ENCODE measurements at regions not wholly inside any gene's neighbourhood (a gene's known extent, or its start where the extent isn't known, plus 50 kb on each side); places are given as distances from the start of the nearest gene placed in this dataset.

DNA sequence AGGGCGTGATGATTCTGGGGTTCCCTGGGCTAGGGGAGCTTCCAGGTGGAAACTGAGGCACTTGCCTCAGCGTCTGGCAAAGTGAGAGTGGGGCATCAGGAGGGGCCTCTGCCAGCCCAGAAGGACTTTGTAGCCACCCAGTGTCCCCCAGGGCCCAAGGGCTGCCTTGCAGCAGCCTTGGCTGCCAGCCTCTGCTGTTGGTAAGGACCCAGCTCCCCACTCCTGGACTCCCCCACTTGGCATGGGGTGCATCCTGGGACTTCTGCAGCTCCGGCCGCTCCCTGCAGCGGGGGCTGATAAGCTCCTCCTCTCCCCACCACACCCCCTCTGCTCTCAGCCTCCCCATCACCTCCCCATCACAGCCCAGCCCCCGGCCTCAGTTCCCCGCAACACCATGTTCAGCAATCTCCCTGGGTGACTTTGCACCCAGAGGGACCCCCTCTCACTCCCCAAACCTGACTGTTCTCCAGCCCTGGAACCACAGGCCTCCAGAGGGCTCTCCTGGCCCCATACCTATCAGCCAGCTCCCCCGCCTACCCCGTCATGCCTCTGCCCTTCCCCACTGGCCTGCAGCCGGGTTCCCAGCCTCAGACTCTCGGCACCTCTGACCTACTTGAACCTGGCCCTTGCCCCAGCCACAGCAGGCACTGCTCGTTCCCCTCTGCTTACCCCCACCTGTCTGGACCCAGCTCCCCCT is 113.0 kb downstream of the CRYAA start:
- TF ChIP-seq GATA3 (IDR thresholded peaks at IDR 0.05; ENCODE audit: low read depth, low read length) (no peak), GATA2 (IDR thresholded peaks at IDR 0.05; ENCODE audit: low read depth, low read length) (no peak)

DNA sequence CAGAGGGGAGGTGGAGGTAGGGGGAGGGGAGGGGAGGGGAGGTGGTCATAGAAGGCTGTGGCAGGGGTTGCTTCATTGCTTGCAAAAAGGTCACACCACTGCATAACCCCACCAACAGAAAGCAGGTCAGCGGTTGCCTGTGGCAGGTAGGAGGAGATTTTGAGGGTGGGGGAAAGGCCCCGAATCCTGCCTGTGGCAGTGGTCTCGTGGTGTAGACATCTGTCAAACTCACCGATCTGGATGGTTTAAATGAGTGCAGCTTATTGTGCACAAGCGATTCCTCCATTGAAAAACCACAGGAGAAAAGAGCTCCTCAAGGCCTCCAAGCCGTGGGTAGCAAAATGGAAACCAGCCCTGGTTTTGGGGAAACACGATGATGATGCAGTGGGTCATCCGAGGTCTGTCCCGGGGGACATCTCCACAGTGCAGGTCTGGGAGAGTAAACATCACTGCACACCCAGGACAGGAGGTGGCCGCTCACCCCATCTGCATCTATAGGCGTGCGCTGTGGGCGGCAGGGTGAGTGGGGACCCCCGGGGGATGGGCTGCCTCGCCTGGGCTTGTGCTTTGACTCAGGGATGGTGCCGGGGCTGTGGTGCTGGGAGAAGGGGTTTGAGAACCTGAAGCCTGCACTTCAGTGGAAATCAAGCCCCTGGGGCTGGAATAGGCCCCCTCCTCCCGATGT is 112.3 kb downstream of the CRYAA start:
- no peak for TF ChIP-seq GATA3 (IDR thresholded peaks at IDR 0.05; ENCODE audit: low read depth, low read length)
- TF ChIP-seq GATA2 (IDR thresholded peaks at IDR 0.05; ENCODE audit: low read depth, low read length): no peak

DNA sequence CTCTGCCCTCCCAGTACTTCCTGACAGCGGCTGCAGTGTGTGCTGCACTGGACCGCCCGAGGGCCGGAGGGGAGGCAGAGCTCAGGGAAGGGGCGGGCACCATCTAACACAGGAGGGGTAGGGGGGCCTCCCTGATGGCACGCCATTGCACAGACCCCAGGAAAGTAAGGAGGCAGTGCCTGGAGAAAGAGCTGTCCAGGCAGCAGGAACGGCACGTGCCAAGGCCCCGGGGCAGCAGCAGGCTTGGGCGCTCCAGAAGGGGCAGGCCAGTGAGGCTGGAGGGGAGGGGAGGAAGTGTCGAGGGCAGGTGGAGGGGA is 110.7 kb downstream of the CRYAA start:
- TF ChIP-seq GATA3 (IDR thresholded peaks at IDR 0.05; ENCODE audit: low read depth, low read length) (no peak), GATA2 (IDR thresholded peaks at IDR 0.05; ENCODE audit: low read depth, low read length) (no peak)

DNA sequence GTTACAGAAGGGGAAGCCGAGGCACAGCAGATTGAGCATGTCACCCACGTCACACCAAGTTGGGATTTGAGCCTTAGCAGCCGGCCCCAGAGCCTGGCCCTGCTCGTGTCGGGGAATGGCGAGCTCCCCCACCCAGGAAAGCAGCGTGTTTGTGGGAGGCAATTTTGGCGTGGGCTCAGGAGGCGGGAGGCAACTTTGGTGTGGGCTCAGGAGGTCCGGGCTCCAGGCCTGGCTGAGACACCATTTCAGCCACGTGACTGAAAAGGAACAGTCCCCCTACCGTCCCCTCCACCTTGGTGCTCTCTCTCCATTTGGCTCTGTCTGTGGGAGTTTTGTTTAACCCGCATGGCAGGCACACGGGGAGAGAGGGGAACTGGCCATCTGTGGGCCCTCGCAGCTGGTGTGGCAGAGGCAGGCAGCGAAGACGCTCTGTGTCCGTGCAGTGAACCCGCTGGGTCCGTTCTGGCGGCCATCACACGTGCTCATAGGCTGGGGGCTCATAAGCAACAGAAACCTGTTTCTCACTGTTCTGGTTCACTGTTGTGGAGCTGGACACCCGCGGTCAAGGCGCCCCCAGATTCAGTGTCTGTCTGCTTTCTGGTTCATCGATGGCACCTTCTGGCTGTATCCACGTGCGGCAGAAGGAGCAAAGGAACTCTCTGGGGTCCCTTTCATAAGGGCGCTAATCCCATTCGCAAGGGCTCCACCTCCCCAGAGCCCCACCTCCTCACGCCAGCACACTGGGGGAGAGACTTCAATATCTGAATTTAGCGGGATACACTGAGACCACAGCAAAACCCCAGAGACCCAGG is 110.2 kb downstream of the CRYAA start:
- TF ChIP-seq GATA2 (IDR thresholded peaks at IDR 0.05; ENCODE audit: low read depth, low read length) (no peak), GATA3 (IDR thresholded peaks at IDR 0.05; ENCODE audit: low read depth, low read length) (no peak)

DNA sequence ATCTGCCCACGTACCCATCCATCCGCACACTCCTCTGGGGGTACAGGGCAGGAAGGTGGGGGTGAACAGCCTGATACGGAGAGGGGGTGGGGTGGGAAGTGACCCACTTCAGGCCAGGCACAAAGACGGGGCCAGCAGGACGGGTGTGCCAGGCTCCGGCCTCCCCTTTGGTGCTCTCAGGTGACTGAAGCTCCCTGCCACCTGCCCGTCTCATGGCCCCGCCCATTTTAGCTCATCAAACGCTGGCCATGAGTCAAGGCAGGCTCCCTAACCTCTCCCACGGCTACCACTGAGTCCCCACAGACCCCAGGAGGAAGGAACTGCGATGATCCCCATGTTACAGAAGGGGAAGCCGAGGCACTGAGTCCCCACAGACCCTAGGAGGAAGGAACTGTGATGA is 109.6 kb downstream of the CRYAA start:
- TF ChIP-seq GATA2 (IDR thresholded peaks at IDR 0.05; ENCODE audit: low read depth, low read length) (no peak), GATA3 (IDR thresholded peaks at IDR 0.05; ENCODE audit: low read depth, low read length) (no peak)

DNA sequence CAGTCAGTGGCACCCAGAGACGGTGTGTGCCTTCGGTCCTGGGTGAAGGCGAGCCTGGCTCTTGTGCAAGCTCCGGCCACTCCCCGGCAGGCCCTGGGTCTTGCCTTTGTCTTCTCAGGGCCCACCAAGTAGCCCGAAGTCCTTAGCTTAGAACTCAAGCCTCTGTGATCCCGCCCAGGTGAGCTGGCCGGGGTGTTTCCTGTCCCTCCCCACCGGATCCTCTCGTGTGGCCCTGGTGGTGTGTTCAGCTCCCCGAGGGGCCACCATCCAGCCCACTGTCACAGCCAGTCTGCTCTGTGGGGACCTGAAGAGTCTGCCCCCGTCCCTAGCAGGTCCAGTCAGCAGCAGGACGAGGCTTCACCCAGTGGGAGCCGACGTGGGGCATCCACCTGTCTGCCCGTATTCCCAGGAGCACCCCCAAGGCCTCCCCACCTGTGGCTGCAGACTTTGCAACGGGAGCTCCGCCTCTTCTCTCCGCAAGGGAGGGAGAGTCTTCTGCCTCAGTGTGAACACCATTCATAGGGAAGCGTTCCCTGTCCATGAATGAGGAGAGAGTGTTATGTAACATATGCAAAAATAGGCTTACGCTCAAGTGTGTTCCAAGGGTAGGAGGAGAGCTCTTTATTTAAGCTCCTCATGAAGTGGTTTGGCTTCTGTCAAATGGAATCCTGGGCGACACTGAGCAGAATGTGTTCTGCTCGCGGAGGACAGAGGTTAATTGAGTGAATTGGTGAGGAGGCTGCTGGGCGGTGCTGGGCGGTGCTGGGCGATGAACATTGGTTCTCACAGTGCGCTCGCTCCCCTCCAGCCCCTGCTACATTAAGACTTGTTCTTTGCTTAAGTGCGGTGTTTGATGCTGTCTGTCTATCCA is 108.9 kb downstream of the CRYAA start:
- TF ChIP-seq GATA2 (IDR thresholded peaks at IDR 0.05; ENCODE audit: low read depth, low read length) (no peak), GATA3 (IDR thresholded peaks at IDR 0.05; ENCODE audit: low read depth, low read length) (no peak)

DNA sequence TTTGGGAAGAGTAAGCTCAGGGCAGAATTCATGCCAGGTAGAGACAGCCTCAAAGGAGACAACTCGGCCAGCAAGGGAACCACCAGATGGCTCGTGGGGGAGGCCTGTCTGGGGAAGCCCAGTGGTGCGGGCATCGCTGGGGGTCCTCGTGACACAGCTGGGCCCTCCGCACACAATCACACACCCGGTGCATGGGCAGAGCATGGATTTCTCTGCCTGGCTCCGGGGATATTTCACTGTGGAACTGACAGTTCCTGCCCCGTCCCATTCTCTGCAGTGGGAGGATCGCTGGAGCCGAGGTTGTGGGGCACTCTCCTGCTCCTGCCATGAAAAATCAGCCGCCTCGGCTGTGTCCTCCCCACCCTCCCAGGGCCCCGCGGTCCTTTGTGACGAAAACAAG is 108.0 kb downstream of the CRYAA start:
- TF ChIP-seq GATA3 (IDR thresholded peaks at IDR 0.05; ENCODE audit: low read depth, low read length) (no peak), GATA2 (IDR thresholded peaks at IDR 0.05; ENCODE audit: low read depth, low read length) (no peak)

DNA sequence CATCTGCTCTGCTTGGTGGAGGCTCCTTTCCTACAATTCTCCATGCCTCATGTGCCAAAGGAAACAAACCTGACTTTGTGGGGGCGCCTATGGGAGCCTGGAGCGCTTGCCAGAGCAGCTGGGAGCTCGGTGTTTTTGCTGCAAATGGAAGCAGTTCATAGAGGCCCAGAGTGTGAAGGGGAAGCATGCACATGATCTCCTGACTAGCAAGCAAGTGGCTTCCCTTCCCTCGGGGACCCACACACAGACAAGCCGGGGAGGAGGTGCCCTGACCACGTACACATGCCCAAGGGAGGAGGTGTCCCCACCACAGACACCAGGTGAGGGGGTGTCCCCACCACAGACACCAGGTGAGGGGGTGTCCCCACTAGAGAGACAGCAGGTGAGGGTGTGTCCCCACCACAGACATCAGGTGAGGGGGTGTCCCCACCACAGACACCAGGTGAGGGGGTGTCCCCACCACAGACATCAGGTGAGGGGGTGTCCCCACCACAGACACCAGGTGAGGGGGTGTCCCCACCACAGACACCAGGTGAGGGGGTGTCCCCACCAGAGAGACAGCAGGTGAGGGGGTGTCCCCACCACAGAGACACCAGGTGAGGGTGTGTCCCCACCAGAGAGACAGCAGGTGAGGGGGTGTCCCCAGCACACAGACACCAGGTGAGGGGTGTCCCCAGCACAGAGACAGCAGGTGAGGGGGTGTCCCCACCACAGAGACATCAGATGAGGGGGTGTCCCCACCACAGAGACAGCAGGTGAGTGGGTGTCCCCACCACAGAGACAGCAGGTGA is 106.8 kb downstream of the CRYAA start:
- TF ChIP-seq GATA2 (IDR thresholded peaks at IDR 0.05; ENCODE audit: low read depth, low read length): no peak
- TF ChIP-seq GATA3 (IDR thresholded peaks at IDR 0.05; ENCODE audit: low read depth, low read length): no peak

DNA sequence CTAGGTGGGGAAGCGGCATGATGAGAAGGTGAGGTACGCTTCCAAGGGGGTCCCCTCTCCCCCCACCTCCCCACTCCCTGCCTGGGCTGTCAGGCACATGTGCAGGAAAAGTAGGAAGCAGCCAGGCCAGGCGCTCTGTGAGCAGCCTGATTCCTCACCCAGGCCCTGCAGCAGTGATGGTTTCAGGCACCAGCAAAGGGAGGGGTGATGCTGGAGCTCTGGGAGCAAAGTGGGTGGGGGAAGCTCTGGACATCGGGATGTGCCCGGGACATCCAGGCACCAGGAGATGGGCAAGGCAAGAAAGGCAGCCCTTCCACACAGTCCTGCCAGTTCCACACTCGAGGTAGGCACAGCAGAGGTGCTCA is 106.1 kb downstream of the CRYAA start:
- TF ChIP-seq GATA2 (IDR thresholded peaks at IDR 0.05; ENCODE audit: low read depth, low read length) (no peak), GATA3 (IDR thresholded peaks at IDR 0.05; ENCODE audit: low read depth, low read length) (no peak)

DNA sequence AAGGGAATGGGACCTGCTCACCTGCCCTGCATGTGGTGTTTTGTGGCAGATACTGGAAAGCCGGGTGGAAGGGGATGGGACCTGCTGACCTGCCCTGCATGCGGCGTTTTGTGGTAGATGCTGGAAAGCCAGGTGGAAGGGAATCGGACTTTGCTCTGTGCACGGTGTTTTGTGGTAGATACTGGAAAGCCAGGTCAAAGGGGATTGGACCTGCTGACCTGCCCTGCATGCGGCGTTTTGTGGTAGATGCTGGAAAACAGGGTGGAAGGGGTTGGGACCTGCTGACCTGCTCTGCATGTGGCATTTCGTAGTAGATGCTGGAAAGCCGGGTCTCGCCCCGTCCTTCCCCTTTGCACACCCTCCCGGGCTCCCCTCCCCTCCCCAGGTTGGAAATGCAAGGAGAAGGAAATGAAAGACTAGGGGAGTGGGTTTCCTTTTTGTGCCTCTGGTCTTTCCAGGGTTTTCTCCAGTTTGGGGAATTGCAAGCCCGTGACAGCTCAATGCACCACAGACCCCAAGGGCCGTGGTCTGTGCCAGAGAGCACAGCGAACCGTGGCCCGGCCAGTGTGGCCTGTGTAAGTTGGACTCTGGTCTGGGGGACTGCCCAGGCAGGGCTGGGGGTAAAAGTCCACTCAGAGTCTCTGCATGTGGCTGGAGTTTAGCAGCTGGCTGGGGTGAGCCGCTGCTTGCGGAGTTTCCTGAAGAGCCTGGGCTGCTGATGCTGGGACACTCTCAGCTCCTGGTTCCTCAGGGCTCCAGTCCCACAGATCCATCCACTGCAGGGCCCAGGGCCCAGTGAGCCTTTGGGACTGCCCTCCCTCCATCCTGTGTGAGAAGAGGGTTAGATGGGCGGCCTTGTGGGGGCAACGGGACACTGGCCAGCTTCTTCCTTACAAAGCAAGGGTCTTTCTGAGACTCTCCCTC is 105.5 kb downstream of the CRYAA start:
- no peak for TF ChIP-seq GATA2 (IDR thresholded peaks at IDR 0.05; ENCODE audit: low read depth, low read length)
- TF ChIP-seq GATA3 (IDR thresholded peaks at IDR 0.05; ENCODE audit: low read depth, low read length): no peak

DNA sequence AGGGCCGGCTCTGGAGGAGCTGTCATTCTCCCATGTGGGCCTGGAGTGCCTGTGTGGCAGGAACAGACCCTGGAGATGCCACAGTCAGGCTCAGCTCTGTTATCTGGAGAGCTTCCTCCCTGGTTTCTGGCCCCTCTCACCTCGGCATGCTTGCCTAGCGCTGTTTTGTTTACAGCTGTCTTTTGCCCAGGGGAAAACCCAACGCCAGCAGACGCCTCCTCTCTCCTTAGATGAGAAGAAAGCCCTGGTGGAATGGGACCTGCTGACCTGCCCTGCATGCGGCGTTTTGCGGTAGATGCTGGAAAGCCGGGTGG is 104.9 kb downstream of the CRYAA start:
- TF ChIP-seq GATA2 (IDR thresholded peaks at IDR 0.05; ENCODE audit: low read depth, low read length): no peak

DNA sequence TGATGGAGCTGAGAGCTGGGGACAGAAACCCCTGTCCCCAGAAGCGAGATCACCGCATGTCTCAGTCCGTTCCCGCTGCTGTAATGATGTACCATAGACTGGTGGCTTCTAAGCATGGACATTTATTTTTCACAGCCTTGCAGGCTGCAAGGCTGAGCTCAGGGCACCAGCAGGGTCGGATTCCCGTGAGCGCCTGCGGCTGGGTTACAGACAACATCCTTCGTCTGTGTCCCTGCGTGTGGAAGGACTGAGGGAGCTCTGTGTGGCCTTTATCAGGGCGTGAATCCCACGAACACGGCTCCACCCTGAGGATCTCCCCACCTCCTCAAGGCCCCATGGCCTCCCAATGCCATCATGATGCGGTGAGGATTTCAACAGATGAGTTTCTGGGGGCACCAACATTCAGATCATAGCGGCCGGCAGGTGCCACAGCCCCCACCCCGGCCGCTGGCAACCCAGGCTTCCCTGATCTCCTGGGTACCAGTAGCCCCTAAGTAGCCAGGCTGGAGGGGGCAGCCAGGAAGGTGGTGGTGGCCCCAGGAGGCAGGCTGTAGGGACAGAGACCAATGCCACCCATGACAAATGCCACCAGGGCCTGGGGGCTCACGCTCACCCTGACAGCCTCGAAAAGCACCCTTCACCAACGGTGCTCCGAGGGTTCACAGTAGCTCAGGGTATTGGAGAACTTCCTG is 104.4 kb downstream of the CRYAA start:
- no peak for TF ChIP-seq GATA2 (IDR thresholded peaks at IDR 0.05; ENCODE audit: low read depth, low read length)
